ENCODE measurements at regions not wholly inside any gene's neighbourhood (a gene's known extent, or its start where the extent isn't known, plus 50 kb on each side); places are given as distances from the start of the nearest gene placed in this dataset.

DNA sequence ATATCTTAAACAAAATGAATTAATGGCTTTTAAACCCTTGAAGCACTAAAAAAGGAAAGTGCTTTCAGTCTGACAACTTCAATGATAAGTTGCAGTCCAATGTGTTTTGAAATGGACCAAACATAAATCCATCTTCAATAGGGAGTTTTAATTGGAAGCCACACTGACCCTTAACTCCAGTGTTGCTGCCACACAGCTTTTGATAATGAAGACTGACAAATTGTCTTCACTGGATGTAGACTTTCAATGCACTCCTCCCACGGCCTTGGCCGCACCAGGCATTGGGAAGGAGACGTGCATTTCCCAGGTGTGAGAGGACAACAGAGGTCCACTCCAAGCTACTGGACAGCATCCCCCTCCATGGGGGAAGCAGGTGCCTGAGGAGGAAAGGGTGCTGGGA lies 159.0 kb upstream of the NRP1 start:
- no peak for DNase-seq (ENCODE audit: low read depth)
- no peak overlapping the region for H3K4me3 ChIP-seq (ENCODE audit: low read depth, low read length)
- TF ChIP-seq, protein P1, sequence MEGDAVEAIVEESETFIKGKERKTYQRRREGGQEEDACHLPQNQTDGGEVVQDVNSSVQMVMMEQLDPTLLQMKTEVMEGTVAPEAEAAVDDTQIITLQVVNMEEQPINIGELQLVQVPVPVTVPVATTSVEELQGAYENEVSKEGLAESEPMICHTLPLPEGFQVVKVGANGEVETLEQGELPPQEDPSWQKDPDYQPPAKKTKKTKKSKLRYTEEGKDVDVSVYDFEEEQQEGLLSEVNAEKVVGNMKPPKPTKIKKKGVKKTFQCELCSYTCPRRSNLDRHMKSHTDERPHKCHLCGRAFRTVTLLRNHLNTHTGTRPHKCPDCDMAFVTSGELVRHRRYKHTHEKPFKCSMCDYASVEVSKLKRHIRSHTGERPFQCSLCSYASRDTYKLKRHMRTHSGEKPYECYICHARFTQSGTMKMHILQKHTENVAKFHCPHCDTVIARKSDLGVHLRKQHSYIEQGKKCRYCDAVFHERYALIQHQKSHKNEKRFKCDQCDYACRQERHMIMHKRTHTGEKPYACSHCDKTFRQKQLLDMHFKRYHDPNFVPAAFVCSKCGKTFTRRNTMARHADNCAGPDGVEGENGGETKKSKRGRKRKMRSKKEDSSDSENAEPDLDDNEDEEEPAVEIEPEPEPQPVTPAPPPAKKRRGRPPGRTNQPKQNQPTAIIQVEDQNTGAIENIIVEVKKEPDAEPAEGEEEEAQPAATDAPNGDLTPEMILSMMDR (IDR thresholded peaks at IDR 0.05; ENCODE audit: low read depth, low read length, missing control alignments): no peak

DNA sequence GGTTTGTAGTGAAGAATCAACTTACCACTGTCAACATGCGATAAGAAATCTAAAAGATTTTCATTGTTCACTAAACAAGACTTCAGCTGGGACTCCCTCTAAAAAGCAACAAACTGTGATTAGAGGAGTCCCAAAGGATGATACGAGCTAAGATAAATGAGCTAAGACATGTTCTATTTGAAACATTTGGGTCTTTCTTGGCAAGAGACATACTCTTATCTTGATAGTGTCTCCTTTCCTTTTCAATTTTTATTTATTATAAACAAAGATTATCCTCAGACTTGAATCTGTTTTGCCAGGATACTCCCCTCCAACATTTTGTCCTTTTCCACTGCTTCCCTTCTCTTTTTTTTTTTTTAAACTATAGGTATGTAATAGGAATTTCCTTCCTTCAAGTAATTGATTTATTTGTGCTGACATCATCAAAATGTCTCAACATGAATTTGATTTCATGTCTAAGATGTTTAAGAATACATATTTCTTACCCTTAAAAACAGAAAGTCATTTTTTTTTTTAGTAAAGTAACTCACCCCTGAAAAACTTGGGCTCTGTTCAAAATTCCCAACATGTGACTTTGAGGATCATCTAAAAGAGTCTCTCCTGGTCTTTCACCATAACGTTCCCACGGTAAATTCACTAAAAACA lies 158.4 kb upstream of the NRP1 start:
- no peak for DNase-seq (ENCODE audit: low read depth)
- TF ChIP-seq, protein P1 (IDR thresholded peaks at IDR 0.05; ENCODE audit: low read depth, low read length, missing control alignments): no peak
- no peak overlapping the region for H3K4me3 ChIP-seq (ENCODE audit: low read depth, low read length)

DNA sequence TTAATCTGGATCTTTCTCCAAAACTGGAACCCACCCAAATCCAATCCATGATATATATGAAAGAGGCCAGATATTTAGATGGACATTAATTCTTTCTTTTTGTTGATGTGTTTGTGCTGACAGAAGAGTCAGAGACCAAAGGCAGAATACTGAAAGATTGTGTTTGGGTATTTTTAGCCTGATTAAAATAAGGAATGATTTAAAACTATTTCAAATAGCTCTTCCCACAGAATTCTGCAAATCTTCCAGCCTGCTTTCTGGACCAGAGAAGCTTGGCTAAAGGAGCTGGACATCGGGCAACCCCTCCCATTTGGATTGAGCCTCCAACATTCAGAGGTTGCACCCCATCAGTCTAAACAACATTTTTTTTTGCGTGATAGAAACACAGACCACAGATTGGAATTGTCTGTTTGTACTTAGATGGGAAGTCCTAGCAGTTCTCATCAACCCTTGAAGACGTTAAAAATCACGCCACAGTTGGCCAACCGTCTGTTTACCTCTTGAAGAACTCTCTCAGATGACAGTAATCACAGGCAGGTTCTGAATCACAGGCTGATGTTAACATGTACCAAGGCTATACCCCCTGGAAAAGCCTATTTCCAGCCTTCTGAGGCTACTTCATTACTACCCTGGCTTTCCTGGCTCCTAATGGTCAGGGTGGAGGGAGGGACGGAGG lies 155.2 kb upstream of the NRP1 start:
- no peak overlapping the region for H3K4me3 ChIP-seq (ENCODE audit: low read depth, low read length)
- TF ChIP-seq, protein P1 (IDR thresholded peaks at IDR 0.05; ENCODE audit: low read depth, low read length, missing control alignments): no peak
- DNase-seq (ENCODE audit: low read depth): no peak

DNA sequence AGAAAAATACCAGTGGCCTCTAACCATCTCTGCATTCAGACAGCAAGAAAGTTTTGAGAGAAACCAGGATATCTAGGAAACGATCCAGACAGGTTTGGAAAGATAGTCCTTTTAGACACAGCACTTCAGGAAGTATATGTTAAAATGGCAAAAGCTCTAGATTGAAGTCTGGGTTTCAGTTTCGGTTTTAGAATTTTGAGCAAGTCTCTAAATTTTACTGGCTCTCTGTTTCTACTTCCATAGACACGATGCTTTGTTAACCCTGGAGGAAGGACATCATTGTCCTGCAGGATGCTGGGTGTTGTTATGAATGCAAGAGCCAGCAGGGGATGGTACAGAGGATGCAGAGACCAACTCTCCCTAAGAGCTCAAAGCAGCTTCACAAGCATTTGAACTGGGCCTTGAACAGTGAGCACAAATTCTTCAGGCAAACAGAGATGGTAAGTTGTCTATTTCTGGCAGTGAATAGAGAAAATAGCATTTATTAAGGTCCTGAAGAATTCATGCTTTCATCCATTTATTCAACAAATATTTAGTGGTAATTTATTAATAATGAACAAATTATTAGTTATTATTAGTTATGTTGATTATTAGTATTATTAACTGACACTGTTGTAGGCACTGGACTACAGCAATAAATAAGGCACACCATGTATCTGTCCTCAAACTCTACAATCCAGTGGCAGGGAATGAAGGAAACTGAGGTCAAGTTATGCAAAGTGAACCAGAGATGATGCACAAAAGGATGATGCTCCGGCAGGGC lies 152.7 kb upstream of the NRP1 start:
- DNase-seq (ENCODE audit: low read depth): no peak
- no peak overlapping the region for H3K4me3 ChIP-seq (ENCODE audit: low read depth, low read length)
- TF ChIP-seq, protein P1 (IDR thresholded peaks at IDR 0.05; ENCODE audit: low read depth, low read length, missing control alignments): no peak

DNA sequence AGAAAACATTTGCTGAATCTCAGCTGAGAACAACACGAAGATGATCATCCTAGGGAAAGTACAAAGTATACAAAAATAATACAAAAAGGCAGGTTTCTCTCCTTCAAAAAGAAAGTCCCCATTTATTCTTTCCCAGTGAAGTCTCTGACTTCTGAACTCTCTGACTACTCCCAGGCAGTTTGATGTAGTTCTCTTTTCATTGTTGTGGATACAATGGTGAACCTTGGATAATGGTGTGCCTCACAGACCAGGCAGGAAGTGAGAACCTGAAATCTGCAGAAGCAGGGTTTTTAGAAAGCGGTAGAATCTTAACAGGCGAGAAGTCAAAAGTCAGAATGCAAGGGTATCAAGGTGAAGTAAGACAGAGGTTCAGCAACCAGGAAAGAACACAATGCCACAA lies 150.8 kb upstream of the NRP1 start:
- H3K4me3 ChIP-seq (ENCODE audit: low read depth, low read length): no peak overlapping the region
- TF ChIP-seq, protein P1 (IDR thresholded peaks at IDR 0.05; ENCODE audit: low read depth, low read length, missing control alignments): no peak
- no peak for DNase-seq (ENCODE audit: low read depth)

DNA sequence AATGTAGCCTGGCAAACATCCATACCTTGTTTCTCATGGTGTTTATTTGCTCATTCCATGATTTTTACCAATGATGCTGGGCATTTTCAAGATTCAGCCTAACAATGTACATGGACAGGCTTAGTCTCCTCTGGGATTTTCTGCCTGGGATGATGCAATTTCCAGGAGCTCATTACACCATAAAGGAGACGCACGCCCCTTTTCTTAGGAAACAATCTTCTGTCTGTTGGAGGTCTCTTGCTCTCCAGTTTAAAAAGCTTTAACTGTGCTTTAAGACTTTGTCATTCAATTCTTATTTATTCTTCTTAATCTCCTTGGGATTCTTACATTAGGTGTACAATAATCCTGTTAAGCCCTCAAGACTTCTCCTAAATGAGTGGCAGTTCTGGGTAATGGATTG lies 150.3 kb upstream of the NRP1 start:
- no peak overlapping the region for H3K4me3 ChIP-seq (ENCODE audit: low read depth, low read length)
- TF ChIP-seq, protein P1 (IDR thresholded peaks at IDR 0.05; ENCODE audit: low read depth, low read length, missing control alignments): no peak
- DNase-seq (ENCODE audit: low read depth): no peak
